ENCODE measurements at regions not wholly inside any gene's neighbourhood (a gene's known extent, or its start where the extent isn't known, plus 50 kb on each side); places are given as distances from the start of the nearest gene placed in this dataset.

- DNase-seq: peak; percentile 53
These were observed 52.7 kb upstream of the BTRC start for GRCh38 chr10:101301111-101301731.

- DNase-seq: no peak
These were observed 50.8 kb upstream of the BTRC start for GRCh38 chr10:101303087-101303703.
